Astrocyte (in vitro differentiated cells and primary cell): ENCODE measurements at regions not wholly inside any gene's neighbourhood (a gene's known extent, or its start where the extent isn't known, plus 50 kb on each side); places are given as distances from the start of the nearest gene placed in this dataset.

ENCODE experiments used
- CTCF ChIP-seq: IDR thresholded peaks from 2 replicates; pipeline ENCODE4 v1.5.1; 2011; ENCODE audit warnings: low read depth, mild to moderate bottlenecking, inconsistent platforms, low read length, moderate library complexity; ENCODE audit not compliant: insufficient read depth
- EZH2 ChIP-seq: IDR thresholded peaks from 2 replicates; pipeline ENCODE4 v1.6.1; 2012; ENCODE audit warnings: mild to moderate bottlenecking, low read length, inconsistent platforms; ENCODE audit not compliant: insufficient read depth

GRCh38 chr4:4695497-4695896 is 153.6 kb upstream of the STX18 start:
- TF ChIP-seq CTCF (no peak), EZH2 (no peak)
